ENCODE measurements at regions not wholly inside any gene's neighbourhood (a gene's known extent, or its start where the extent isn't known, plus 50 kb on each side); places are given as distances from the start of the nearest gene placed in this dataset.

DNA sequence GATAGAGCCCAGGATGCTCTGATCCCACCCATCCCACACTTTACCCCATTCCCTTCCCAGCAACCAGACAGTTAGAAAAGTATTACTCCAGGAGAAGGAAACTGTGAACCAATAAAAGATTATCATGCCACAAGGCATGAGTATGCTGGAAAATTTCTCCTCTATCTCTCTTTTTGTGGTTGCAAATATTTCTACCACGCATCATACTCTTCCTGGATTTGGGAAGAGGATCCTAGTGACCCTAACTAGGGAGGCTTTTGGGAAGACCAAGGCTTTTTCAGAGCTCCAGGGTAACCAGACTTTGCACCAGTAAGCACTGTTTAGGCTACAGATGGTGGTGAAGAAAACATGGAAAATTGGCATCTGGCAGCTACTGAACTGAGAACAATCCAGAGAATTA lies 257.6 kb upstream of the CLNK start:
- TF ChIP-seq, protein P1, sequence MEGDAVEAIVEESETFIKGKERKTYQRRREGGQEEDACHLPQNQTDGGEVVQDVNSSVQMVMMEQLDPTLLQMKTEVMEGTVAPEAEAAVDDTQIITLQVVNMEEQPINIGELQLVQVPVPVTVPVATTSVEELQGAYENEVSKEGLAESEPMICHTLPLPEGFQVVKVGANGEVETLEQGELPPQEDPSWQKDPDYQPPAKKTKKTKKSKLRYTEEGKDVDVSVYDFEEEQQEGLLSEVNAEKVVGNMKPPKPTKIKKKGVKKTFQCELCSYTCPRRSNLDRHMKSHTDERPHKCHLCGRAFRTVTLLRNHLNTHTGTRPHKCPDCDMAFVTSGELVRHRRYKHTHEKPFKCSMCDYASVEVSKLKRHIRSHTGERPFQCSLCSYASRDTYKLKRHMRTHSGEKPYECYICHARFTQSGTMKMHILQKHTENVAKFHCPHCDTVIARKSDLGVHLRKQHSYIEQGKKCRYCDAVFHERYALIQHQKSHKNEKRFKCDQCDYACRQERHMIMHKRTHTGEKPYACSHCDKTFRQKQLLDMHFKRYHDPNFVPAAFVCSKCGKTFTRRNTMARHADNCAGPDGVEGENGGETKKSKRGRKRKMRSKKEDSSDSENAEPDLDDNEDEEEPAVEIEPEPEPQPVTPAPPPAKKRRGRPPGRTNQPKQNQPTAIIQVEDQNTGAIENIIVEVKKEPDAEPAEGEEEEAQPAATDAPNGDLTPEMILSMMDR (IDR thresholded peaks at IDR 0.05) = no peak
- TF ChIP-seq POLR2A (IDR thresholded peaks at IDR 0.05) (no peak), POLR2AphosphoS5 (IDR thresholded peaks at IDR 0.05; ENCODE audit: insufficient read depth in 1 of 2, low read depth in 1 of 2) (no peak)
